ENCODE measurements at regions not wholly inside any gene's neighbourhood (a gene's known extent, or its start where the extent isn't known, plus 50 kb on each side); places are given as distances from the start of the nearest gene placed in this dataset.

GRCh38 chr5:99034336-99034735, 105.5 kb upstream of the CHD1 start:
- Mint-ChIP-seq H3K36me3 (ENCODE audit: insufficient read depth, unreplicated experiment) (no peaks in the 10 kb centered on the region), H3K9me3 (ENCODE audit: low read depth, unreplicated experiment) (peaks cover 9% of the 10 kb centered on the region), H3K27me3 (ENCODE audit: unreplicated experiment) (no peaks in the 10 kb centered on the region), H3K4me1 (ENCODE audit: low read depth, unreplicated experiment) (peaks cover 61% of the 10 kb centered on the region), H3K27ac (ENCODE audit: unreplicated experiment) (peak overlapping the region; percentile 64), H3K4me3 (ENCODE audit: low read depth, unreplicated experiment) (peak overlapping the region; percentile 62)
- no TSS peak for BruUV-seq (replicated peaks)
- intact Hi-C loops (cut with micrococcal nuclease; ENCODE audit: unreplicated experiment) = loop anchor here (10.0 kb wide), 1 partner anchor 260 kb away; the partner anchor contains the start of gene RGMB
- peak; percentile 36 for DNase-seq
- CTCF ChIA-PET = interaction anchor here (0.7 to 1.6 kb wide), 3 partner anchors 9 to 244 kb away, joined by 3 to 4 read pairs (median 3); no protein-coding TSS in a partner anchor
- TF ChIP-seq, protein P1, sequence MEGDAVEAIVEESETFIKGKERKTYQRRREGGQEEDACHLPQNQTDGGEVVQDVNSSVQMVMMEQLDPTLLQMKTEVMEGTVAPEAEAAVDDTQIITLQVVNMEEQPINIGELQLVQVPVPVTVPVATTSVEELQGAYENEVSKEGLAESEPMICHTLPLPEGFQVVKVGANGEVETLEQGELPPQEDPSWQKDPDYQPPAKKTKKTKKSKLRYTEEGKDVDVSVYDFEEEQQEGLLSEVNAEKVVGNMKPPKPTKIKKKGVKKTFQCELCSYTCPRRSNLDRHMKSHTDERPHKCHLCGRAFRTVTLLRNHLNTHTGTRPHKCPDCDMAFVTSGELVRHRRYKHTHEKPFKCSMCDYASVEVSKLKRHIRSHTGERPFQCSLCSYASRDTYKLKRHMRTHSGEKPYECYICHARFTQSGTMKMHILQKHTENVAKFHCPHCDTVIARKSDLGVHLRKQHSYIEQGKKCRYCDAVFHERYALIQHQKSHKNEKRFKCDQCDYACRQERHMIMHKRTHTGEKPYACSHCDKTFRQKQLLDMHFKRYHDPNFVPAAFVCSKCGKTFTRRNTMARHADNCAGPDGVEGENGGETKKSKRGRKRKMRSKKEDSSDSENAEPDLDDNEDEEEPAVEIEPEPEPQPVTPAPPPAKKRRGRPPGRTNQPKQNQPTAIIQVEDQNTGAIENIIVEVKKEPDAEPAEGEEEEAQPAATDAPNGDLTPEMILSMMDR (IDR thresholded peaks at IDR 0.05; ENCODE audit: unreplicated experiment) = no peak

- peaks cover under 1% of the 10 kb centered on the region for H3K9me3 Mint-ChIP-seq (ENCODE audit: low read depth, unreplicated experiment)
- intact Hi-C loops (cut with micrococcal nuclease; ENCODE audit: unreplicated experiment) = loop anchor here (10.0 kb wide), 1 partner anchor 258 kb away; the partner anchor contains the start of gene RGMB
- BruUV-seq (replicated peaks) = no TSS peak
Observed at GRCh38 chr5:99033014-99033900, 104.5 kb upstream of the CHD1 start.

GRCh38 chr5:99032234-99033013, 103.6 kb upstream of the CHD1 start:
- no TSS peak for BruUV-seq (replicated peaks)
- peak overlapping the region; percentile 64 for H3K27ac Mint-ChIP-seq (ENCODE audit: unreplicated experiment)
- DNase-seq = peak; percentile 80
- no peaks in the 10 kb centered on the region for H3K9me3 Mint-ChIP-seq (ENCODE audit: low read depth, unreplicated experiment)
- H3K4me3 Mint-ChIP-seq (ENCODE audit: low read depth, unreplicated experiment) = peak overlapping the region; percentile 62
- intact Hi-C loops (cut with micrococcal nuclease; ENCODE audit: unreplicated experiment) = loop anchor here (1.0 to 10.0 kb wide), 5 partner anchors 28 to 258 kb away; partner anchors contain the start of genes CHD1 and RGMB
- no peaks in the 10 kb centered on the region for H3K36me3 Mint-ChIP-seq (ENCODE audit: insufficient read depth, unreplicated experiment)
- TF ChIP-seq, protein P1 (IDR thresholded peaks at IDR 0.05; ENCODE audit: unreplicated experiment) = peak; percentile 81
- CTCF ChIA-PET = interaction anchor here (0.6 to 1.5 kb wide), 7 partner anchors 12 to 152 kb away, joined by 3 to 8 read pairs (median 4); partner anchors contain the start of gene CHD1
- peaks cover 50% of the 10 kb centered on the region for H3K4me1 Mint-ChIP-seq (ENCODE audit: low read depth, unreplicated experiment)
- no peaks in the 10 kb centered on the region for H3K27me3 Mint-ChIP-seq (ENCODE audit: unreplicated experiment)

More at GRCh38 chr5:99033014-99033900, 104.5 kb upstream of the CHD1 start:
- Mint-ChIP-seq H3K27me3 (ENCODE audit: unreplicated experiment) (no peaks in the 10 kb centered on the region), H3K36me3 (ENCODE audit: insufficient read depth, unreplicated experiment) (no peaks in the 10 kb centered on the region), H3K27ac (ENCODE audit: unreplicated experiment) (peak overlapping the region; percentile 64), H3K4me3 (ENCODE audit: low read depth, unreplicated experiment) (peak overlapping the region; percentile 62), H3K4me1 (ENCODE audit: low read depth, unreplicated experiment) (peaks cover 53% of the 10 kb centered on the region)
- CTCF ChIA-PET = interaction anchor here (0.7 to 1.6 kb wide), 7 partner anchors 8 to 153 kb away, joined by 3 to 8 read pairs (median 4); partner anchors contain the start of gene CHD1
- DNase-seq = no peak
- TF ChIP-seq, protein P1 (IDR thresholded peaks at IDR 0.05; ENCODE audit: unreplicated experiment) = no peak

GRCh38 chr5:99030906-99031440, 102.2 kb upstream of the CHD1 start:
- H3K27me3 Mint-ChIP-seq (ENCODE audit: unreplicated experiment) = no peaks in the 10 kb centered on the region
- H3K4me3 Mint-ChIP-seq (ENCODE audit: low read depth, unreplicated experiment) = no peak overlapping the region
- DNase-seq = no peak
- CTCF ChIA-PET = no interaction called here
- no peaks in the 10 kb centered on the region for H3K36me3 Mint-ChIP-seq (ENCODE audit: insufficient read depth, unreplicated experiment)
- no TSS peak for BruUV-seq (replicated peaks)
- intact Hi-C loops (cut with micrococcal nuclease; ENCODE audit: unreplicated experiment) = loop anchor here (10.0 kb wide), 1 partner anchor 256 kb away; the partner anchor contains the start of gene RGMB
- H3K4me1 Mint-ChIP-seq (ENCODE audit: low read depth, unreplicated experiment) = peaks cover 65% of the 10 kb centered on the region
- no peaks in the 10 kb centered on the region for H3K9me3 Mint-ChIP-seq (ENCODE audit: low read depth, unreplicated experiment)
- peak overlapping the region; percentile 53 for H3K27ac Mint-ChIP-seq (ENCODE audit: unreplicated experiment)
- TF ChIP-seq, protein P1 (IDR thresholded peaks at IDR 0.05; ENCODE audit: unreplicated experiment) = no peak
